GM18909 (cell line): ENCODE measurements at regions not wholly inside any gene's neighbourhood (a gene's known extent, or its start where the extent isn't known, plus 50 kb on each side); places are given as distances from the start of the nearest gene placed in this dataset.

Experiments
- ATAC-seq: cut with Tn5 transposase; IDR thresholded peaks from one replicate; pipeline ENCODE4 v1.9.1; 2021; ENCODE audit warnings: mild to moderate bottlenecking; ENCODE audit not compliant: unreplicated experiment, poor library complexity

DNA sequence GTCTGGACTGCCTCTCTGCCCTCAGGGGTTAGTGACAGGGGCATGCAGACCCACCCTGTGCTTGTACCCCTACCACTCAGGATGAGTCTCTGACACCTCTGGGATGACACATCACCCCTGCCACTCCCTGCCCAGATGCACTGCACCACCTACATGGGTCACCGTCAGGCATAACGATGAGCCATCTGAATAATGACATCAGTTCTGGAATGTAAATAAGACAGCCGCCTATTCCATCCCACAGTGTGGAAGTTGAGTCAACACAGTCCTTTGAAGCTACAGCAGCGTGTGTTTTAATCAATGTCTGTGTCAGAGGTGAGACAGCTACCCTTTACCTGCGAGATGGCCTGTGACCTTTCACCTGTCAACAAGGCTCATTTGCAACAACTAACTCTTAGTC is 268.7 kb upstream of the ARRDC4 start:
- ATAC-seq, result no peak

GRCh38 chr15:97692301-97693015 is 268.0 kb upstream of the ARRDC4 start:
- ATAC-seq, result no peak

- no peak for ATAC-seq
Observed at GRCh38 chr15:97694456-97694855, 266.0 kb upstream of the ARRDC4 start.

DNA sequence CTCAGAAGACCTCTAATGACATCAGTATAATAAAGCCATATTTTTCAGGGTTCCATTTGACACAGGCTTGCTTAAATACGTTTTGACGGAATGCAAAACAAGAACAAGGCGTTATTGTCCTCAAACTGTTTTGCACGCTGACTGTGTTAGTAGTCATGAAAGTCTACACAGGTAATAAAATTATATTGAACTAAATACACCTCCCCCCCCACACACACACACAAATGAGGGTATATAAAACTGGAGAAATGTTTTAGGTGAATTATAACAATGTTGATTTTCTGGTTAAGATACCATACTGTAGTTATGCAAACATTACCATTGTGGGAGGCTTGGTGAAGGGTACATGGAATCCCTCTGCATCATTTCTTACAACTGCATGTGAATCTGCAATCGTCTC is 257.1 kb upstream of the ARRDC4 start:
- no peak for ATAC-seq

- no peak for ATAC-seq
Observed at GRCh38 chr15:97706059-97706458, 254.4 kb upstream of the ARRDC4 start.

GRCh38 chr15:97708252-97708651 is 252.3 kb upstream of the ARRDC4 start:
- ATAC-seq, result no peak

- no peak for ATAC-seq
Observed at GRCh38 chr15:97712530-97712929, 248.0 kb upstream of the ARRDC4 start.

DNA sequence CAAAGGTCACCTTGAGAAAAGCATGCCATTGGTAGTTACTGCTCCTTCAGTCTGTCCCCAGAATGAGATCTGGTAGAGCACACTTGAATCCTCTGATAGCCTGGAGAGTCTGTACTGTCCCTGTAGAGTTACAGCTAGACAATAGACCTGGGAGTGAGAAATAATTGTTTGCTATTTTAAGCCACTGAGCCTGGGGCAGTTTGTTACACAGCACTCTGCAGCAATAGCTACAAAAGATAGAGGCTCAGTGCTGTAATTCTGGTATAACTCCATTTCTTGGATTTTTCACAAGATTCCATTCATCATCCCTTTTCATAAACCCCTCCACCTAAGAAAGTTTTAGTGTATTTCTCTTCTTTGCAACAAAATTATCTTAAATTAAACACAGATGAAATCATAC is 242.7 kb upstream of the ARRDC4 start:
- ATAC-seq, result no peak

- ATAC-seq, result no peak
Observed at GRCh38 chr15:97718509-97718908, 242.0 kb upstream of the ARRDC4 start.

GRCh38 chr15:97728791-97729190 is 231.7 kb upstream of the ARRDC4 start:
- no peak for ATAC-seq

DNA sequence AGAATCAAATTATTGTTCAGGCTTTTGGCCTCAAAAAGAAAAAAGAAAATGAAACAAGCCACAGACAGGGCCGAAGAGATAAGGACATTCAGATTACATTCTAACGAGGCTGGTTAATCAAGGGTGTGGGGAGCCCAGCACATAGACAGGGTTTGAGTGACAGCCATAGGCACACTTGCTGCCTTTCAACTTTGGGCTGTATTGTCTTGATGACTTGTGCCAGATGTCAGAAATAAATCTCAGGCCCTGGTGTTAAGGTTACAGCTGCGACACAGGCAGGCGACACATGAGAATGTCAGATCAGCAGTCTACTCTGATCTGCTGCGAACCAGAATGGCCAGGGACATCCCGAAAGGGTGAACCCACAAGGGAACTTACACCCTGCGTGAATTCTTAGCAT is 231.2 kb upstream of the ARRDC4 start:
- ATAC-seq, result no peak

GRCh38 chr15:97730315-97730714 is 230.2 kb upstream of the ARRDC4 start:
- no peak for ATAC-seq

DNA sequence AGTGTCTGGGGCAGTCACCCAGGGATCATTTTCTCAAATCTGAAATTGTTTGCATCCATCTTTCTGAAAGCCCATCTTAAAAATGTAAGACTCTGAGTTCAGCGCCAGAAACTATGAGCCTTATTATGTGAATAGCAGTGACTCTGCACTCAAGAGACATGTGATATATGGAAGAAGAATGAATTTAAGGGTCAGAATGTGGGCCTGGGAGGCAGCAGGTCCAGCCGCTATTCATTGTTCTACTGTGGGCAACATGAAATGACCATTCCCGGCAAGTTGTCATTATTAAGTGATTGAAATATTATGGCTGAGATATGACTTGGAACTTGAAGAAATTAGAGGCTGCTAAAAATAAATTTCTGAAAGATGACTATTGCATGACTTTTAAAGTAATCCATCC is 228.6 kb upstream of the ARRDC4 start:
- ATAC-seq, result no peak

- ATAC-seq, result no peak
Observed at GRCh38 chr15:97733373-97733772, 227.1 kb upstream of the ARRDC4 start.

- no peak for ATAC-seq
Observed at GRCh38 chr15:97736748-97737147, 223.8 kb upstream of the ARRDC4 start.

GRCh38 chr15:97745481-97746071 is 214.9 kb upstream of the ARRDC4 start:
- ATAC-seq, result peak; percentile 94

DNA sequence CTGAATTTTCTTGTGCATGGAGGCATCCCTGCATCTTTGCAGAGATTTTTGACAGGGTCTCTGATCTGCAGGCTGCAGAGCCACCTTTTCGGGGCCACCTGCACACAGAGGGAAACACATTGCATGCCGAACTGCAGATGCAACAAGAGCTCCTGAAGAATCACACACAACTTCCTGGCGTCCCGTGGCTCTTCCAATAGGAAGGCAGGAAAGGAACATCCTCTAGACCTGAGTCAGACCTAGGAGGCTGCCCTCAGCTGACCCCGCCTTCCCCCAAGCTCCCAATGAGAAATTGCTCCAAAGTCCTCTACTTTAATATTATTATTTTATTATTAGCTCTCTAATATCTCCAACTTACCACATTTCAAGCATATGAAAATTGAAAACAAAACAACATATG is 213.2 kb upstream of the ARRDC4 start:
- no peak for ATAC-seq

DNA sequence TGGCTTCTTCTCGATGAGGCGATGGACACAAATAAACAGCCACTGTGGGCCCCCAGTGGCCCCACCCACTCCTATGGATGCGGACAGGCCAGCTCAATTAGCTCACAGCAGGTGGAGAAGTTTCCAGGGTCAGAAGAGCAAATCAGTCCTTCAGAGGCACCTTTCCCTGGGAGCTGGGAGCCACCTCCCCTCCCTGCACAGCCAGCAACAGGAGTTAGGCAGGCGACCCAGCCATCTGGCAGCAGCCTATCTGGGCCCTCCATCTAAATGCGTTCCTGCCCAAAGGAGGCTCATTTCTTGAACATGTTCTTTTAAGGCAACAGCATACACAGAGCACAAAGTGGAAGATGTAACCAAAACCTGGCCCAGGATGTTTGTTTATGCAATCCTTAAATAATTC is 211.9 kb upstream of the ARRDC4 start:
- no peak for ATAC-seq

DNA sequence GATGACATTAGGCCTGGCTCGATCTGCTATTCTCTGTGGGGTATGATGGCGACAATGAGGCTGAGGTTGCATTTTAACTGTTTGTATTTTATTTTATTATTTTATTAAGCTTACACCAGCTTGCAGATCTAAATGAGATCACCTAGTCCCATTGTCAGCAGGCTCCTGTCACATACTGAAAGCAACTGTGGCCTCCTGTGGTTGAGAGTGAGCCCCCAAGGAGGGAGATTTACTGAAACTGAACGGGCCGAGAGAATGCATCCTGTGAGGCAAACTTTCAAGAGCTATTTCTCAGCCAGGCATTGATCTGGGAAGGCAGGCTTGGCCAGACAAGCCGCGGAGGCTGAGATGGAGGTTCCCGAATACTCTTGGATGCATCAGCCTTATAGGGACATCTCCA is 210.4 kb upstream of the ARRDC4 start:
- no peak for ATAC-seq

DNA sequence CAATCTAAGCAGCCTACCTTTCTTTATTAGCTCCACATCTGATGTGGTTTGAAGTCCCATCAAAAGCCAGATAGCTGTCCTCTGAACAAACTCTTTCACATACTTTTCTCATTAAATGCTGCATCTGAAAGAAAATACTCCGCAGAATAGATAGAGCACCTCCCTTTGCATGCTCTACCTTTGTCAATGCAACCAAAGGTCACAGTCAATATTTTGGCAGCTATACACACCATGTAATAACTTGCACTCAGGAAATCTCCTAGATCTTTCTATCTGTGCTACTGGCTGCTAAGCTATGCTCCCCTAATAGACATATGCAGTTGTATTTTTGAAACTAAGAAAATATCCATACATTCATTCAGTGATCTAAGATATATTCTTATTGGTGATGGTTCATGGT is 204.8 kb upstream of the ARRDC4 start:
- ATAC-seq, result no peak

- ATAC-seq, result no peak
Observed at GRCh38 chr15:97759363-97759762, 201.1 kb upstream of the ARRDC4 start.

GRCh38 chr15:97761110-97761509 is 199.4 kb upstream of the ARRDC4 start:
- no peak for ATAC-seq
